GOT3 (cell line): ENCODE measurements at regions not wholly inside any gene's neighbourhood (a gene's known extent, or its start where the extent isn't known, plus 50 kb on each side); places are given as distances from the start of the nearest gene placed in this dataset.

Experiments
- DNase-seq: peaks from one replicate; lab custom pipeline; 2025; ENCODE audit warnings: mixed read lengths; lab: John Stamatoyannopoulos, UW

DNA sequence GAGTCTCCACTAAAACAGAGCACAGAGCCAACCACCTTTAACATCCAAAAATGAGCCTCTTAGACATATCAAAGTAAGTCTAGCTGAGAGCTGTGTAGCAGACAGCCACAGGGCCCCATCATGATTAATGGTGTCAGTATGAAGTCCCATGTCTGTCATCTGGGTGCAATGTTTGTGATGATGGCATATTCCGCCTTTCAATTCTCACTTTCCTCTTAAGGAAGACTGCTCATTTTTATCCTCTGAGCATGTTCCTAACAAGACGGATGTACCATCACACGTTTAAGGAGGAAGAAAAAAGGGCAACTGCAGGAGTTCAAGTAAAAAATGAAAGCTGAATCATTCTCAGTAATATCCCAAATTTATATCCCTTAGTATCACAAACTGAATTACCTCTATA is 85.8 kb upstream of the KCNMB2 start:
- DNase-seq: no peak

DNA sequence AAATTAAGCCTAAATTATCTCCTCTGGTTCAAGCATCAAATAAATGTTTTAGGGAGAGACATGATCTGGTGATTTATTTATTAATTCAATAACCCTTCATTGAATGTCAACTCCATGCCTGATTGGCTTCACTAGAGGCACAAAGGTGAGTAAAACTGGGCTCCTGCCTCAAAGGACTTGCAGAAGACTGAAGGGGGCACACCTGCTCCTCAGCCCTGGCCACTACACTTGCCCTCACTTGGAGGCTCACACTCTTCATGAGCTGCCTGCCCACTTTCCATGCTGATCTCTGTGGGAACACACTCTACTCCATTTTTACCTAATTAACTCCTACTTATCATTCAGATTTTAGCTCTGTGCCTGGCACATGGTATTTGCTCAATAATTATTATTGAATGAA is 84.4 kb upstream of the KCNMB2 start:
- DNase-seq: no peak

DNA sequence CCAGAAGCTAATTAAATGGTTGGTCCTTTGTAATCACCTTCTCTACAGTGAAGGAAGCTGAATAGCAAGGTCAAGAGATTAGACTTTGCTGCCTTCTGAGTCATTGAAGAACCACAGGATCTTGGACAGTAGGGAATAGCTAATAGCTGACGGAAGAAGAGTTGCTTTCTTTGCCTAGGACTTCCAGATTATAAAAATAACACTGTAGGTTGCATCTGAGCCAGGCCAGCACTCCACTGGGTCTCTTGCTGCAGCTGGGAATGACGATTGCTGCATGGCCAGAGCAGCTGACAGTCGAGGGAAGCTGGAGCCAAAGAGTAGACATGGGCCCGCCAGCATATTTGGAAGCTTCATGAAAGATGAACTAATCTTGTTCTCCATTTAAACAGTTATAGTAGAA is 81.5 kb upstream of the KCNMB2 start:
- DNase-seq: no peak

DNA sequence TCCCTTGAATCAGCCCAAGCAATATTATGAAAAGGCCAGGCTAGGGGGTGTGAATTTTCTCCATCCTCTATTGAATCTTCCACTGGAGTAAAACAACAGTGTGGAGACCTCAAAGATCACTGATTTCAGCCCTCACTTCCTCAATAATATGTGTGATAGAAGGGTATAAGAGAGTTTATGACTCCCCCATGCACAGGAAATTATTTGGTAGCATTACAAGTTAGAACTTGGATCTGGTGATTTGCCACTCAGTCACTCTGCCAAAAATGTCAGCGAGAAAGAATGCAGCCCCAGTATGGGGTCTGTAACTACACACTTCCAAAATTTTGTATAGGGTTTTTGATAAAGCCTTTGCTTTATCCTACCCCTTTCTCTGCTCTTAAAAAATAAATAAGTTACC is 81.0 kb upstream of the KCNMB2 start:
- no peak for DNase-seq

DNA sequence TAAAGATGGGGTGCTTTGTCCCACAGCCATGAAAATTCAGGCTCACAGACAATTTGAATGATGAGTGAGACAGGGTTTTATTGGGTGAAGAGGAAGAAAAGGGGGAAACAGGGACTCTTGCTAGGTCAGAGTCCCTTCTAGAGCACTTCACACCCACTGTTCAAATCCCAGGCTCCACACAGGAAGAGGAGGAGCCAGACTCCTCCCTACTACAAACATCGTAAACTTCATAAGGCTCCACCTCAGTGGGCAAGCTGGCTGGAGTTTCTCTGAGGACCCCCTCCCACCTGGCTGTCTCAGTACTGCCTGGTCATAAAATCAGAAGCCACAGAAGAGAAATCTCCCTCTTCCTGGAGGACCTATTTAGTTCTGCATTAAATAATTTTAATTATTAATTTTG is 80.3 kb upstream of the KCNMB2 start:
- no peak for DNase-seq

DNA sequence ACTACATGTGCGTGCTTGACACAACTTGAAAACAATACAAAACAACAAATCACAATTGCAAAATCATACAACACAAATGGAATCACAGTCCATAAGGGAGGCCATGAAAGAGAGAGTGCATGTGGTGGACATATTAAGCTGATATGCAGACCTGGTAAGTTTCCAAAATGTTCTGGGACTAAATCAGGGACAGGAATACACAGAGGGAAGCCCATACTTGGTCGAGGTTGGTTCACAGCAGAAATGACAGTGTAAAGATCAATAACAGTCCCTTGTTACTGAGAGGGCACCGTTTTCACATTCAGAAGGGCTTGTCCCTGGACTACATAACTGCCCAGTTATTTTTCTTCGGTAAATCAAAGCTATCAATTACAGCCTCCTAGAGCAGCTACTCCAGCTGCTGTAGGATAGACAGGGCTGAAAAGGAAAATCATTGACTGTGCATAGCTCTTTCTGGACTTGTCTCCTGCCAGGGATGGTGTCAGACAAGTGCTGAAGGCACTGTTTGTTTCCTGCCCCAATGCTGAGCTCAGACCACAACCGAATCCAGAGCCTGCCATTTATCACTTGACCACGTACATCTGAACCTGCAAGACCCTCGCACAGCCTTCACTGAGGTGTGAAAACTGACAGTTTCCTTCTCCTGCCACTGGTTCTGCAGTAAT is 79.5 kb upstream of the KCNMB2 start:
- no peak for DNase-seq

DNA sequence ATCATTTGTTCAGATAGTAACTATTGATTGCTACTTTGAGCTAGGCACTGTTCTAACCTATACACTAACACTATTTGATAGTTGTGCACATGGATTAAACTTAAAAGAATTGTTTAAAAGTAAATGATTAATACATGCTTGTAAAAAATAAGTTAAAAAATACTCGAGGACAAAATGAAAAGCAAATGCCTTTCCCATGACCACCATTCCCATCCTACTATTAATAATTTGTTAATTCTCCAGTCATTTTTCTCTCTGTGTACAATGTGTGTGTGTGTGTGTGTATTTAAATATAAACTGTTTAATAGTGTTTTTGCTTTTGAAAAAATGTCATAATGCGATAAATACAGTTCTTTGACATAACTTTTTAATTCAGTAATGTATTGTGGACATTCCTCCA is 78.7 kb upstream of the KCNMB2 start:
- DNase-seq: no peak

DNA sequence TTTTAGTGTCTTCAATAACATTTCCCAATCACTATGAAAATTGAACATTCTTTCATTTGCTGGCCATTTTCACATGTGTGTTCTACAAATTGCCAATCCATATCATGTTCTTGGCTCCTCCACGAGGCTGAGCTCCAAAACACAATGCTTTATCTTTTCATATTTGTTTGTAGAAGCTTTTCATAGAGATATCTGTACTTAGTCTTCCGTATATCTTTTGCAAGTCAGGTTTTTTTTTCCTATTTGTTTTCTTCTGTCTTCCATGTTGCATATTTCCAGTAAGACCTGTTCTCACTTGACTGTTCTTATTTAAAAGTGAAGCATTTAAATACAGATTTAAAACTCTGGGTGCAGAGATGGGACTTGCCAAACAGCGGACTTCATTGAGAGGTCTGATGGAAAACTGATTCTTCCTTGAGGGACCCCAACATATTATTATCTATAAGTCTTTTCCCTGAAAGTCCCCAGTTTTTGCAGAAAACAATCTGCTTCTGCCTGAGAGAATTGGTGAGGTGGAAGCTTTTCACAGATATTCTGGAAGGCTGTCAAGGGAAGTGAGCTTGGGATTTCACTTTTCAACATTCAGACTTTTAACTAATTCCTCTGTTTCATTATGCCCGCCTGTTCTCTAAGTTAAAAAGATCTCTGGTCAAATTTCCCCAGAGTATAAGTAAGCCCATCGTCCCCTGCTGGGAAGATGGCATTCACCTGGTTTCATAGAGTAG is 77.8 kb upstream of the KCNMB2 start:
- DNase-seq: no peak

DNA sequence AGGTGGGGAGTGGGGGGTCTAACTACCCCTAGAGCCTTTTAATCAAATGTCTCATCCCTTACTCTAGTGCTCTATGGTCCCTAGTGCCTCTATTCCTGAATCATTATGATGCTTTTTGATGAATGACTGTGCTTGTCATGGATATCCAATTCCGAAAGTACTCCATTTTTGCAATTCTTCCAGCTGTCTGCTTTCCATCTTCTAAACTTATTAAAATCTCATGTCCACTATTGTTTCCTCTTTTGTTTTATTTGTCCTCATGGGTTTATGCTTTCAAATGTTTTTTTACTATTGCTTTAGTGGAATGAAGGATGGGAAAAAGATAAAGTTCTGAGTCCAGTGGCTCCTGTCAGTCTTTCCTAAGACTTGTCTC is 77.2 kb upstream of the KCNMB2 start:
- no peak for DNase-seq

DNA sequence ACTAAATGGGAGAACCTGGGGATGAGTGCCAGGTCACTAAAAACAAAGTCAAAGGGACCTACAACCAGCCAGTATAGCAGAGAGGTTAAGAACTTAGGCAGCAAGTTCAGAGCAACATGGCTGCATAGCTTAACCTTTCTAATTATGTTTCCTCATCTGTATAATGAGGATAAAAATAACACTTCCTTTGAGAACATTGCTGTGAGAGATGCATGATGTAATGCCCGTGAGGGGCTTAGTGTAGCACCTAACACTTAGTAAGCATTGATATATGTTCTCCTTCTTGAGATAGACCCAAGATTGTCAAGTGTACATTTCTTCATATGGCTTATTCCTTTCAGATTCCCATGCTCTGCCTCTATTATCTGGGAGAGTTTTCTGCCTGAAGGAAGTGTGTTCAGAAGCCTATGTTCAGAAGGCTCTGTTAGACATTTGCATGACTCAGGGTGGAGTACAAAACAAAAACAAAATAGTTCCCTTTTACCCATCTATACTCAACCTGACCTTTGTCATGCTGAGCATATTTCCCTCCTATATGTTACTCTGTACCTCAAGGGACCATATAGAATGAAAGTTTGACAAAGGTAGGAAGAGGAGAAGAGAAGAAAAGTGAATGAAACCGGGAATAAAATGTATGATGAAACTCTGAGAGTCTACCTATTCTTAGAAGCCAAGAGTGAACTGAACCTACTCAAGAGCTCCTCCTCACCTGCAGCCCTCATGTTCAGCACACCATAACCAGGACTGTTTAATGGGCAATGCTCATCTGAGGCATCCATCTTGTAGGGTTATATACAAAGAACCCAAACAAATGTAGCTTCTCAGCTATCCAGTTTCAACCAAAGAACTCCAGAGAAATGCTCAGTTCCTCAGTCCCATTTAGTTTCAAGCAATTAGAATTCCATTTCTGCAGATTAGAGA is 70.7 kb upstream of the KCNMB2 start:
- no peak for DNase-seq

DNA sequence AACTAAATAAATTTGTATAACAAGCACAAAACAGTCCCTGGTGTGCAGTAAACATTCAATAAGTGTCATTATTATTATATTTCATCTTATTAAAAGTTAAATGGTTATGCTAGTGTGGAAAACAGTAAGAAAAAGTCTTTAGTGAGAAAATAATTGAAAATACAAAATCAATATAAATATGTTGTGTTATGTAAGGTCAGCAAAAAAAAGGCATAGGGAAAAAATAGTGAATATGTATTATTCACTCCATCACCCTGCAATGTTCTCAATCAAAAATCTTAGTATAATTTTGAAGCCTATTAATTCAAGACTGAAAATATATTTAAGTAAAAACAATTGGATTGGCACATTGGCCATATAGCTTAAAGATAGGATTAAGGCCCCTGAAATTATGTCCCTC is 63.3 kb upstream of the KCNMB2 start:
- DNase-seq: no peak

DNA sequence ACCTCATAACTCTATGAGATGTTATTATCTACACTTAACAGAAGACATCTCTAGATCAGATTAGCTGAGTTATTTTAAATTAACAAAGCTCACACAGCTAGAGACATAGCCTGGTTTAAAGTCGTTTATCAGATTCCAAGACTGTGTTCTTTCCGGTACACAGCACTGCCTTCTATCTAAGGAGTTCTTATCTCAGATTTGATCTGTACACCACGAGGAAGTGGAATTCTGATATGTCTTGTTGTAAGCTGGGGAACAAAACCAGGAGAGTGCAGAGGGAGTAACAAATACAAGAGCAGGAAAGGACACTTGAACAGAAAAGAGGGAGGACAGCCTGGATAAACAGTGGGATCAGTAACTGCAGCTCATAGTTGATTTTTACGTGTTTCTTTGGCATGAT is 61.7 kb upstream of the KCNMB2 start:
- DNase-seq: no peak

DNA sequence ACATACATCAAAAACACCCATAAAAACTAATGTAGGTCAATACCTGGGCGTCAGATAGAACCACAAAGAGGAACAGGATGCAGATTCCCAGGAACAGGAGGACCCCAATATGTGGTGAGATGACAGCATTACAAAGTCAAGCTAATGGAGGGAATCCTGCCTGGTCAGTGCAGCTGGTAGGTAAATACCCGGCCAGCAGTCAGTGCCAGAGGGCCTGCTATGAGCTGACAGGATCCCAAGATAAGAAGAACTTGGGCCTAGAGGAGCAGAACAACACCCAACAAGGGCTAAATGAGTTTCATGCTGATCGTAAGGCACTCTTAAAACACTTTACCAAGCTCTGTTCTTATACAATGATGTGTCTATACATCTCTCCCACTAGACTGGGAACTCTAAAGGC is 61.2 kb upstream of the KCNMB2 start:
- no peak for DNase-seq

DNA sequence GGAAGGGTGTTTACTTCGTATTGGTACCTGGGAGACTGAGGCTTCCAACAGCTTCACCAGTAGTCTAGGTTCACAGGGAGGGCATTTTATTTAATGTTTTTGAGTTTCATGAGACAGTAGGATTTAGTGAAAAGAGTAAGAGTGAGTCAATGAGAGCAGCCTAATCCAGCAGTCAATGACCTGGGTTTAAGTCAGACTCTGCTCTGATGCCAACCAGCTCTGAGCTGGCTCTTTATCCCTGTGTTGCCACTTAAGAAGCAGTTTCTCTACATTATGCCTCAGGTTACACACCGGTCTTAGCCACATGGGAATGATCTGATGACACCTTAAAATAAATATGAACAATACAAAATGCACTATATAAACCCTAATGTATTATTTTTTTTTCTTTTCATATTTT is 59.4 kb upstream of the KCNMB2 start:
- no peak for DNase-seq

DNA sequence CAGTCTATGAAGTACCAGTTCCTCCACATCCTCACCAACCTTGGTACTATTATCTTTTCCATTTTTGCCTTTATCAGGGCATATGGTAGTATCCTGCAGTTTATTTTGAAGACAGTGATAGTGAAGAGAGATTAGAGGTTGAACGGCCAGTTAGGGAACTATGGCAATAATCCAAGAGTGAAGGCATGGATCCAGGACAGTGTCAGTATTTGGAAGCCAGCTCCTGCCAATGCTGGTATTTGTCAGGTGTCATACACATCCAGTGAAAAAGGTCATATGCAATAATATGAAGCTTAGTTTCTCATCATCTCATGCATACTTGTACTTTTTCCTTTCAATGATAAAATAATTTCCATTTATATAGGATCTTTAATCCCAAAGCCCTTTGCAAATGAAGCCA is 56.8 kb upstream of the KCNMB2 start:
- DNase-seq: no peak

DNA sequence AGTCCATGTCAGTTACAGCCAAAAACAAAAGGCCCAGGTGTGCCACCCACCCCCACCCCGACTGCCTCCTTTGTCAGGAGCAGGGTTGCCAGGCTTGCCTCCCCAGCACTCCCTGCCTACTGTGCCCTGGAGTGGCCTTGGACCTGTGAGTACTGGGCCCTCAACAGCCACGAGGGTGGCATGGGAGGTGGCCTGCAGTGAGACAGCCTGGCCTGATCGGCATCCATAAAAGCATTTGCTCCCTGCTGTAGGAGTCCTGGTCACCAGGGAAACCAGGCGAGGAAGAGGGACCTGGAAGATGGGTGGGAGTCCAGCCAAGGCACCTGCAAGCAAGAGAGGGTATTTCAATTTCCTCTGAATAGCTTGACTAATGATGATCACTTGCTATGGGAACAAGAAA is 56.4 kb upstream of the KCNMB2 start:
- DNase-seq: no peak

DNA sequence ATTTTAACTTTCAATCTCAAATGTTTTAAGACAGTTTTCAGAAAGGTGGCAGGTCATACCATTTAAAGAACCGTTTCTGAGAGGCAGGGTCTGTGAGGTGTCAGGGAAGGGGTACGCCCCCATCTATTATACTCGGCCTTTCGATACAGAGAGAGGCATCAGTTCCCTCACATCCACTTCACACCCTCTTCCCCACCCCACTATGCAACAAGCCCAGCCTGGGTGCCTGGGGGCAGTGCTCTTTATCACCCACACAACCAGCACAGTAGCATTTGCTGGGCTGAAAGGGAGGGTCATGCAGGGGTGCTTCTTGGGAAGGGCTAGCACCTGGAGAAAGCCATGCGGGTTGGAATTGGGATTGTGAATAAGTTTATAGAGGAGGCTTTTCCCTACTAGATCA is 56.0 kb upstream of the KCNMB2 start:
- DNase-seq: no peak

DNA sequence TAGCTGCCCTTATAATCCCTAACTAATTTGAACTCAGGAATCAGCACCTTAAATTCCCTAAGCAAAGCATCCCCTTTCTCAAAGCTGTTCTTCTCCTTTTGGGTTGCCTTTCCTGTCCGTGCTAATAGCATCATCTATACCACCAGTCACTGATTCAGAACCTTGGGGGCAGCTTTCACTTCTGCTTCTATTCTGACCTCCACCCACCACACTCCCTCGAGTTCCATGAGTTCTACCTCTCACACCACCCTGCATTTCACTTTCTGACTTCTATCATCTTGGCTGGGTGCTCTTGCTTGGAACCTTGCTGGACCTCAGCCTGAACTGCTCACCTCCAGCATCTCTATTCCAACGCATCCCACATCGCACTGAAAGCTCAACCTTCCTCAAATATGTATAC is 55.4 kb upstream of the KCNMB2 start:
- no peak for DNase-seq

DNA sequence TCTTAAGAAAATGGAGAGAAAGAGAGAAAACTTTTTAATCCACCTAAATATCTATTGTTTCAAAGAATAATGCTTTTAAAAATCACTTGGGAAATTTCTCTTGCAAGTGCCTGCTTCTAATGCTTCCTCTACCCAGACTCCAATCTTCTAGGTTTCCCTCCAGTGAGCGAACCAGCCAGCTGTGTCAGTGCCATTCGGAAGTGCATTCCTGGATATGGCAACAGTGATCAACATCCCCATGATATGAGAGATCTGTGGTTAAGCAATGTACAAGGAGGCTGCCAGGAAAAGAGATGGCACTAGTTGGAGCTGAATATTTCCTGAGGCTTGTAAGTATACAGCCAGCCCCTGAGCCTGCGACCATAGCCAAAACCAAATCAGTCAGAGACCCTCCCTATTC is 53.3 kb upstream of the KCNMB2 start:
- DNase-seq: no peak

DNA sequence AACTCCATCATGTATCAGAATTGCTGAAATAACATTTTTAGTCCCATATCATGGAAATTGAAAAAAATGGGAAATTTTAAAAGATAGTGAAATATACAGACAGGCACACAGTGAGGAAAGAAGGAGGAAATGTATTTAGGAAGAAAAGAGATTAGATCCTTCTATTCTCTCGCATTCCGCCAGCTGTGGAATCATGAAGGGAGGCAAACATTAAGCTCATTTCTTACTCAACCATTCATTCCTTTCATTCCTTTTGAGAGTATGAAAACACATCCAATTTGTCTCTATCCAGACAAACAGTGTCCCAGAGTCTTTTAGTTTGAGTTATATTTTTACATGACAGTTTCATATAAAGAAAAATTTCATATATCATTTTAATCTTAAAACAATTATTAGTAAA is 52.5 kb upstream of the KCNMB2 start:
- DNase-seq: no peak

DNA sequence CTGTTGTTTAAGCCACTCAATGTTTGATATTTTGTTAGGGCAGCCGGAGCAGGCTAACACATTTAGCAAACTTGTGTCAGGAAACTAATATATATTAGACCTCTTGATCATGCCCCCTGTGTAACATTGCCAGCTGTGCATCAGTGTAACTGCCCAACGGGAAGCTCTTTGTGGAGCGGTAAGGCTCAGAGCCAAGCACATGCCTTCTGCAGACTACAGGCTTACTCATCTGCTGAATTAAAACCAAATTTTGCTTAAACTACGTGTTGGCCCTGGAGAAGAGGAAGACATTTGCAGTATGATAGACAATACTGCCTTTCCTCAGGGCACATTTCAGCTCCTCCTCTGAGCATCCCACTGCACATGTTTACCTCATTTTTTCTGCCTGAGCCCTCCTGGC is 50.5 kb upstream of the KCNMB2 start:
- no peak for DNase-seq
